C4-2B (cell line): ENCODE measurements at regions not wholly inside any gene's neighbourhood (a gene's known extent, or its start where the extent isn't known, plus 50 kb on each side); places are given as distances from the start of the nearest gene placed in this dataset.

Experiments used
- CTCF ChIP-seq: fragments of 450-650 bp; conservative IDR thresholded peaks from 2 replicates; pipeline ENCODE4 v1.5.1; 2017; ENCODE audit warnings: mild to moderate bottlenecking
- ZFX ChIP-seq: fragments of 450-650 bp; IDR thresholded peaks from 2 replicates; pipeline ENCODE4 v1.6.1; 2017

- TF ChIP-seq CTCF = no peak
- no peak for TF ChIP-seq ZFX
Observed at GRCh38 chr6:117195728-117196127, 69.6 kb upstream of the VGLL2 start.
